ENCODE measurements at regions not wholly inside any gene's neighbourhood (a gene's known extent, or its start where the extent isn't known, plus 50 kb on each side); places are given as distances from the start of the nearest gene placed in this dataset.

DNA sequence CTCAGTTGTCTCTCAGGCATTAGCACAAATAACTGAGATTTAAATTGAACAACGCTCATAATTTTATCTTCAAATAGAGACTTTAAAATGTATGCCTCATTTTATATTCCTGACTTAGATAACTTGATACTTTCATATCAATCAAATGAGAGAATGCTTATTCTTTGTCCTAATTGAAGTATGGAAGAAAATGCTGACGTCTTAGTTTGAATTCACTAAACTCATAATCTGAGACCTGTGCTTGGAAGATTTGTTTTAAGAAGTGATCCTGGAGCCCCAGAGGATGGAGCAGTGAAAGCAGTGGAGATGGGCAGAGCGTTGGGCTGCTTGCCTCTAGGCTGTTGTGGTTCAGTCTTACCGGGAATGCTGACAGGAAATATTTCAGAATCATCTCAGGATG is 76.1 kb downstream of the ZNF518B start:
- no peak for DNase-seq (ENCODE audit: low spot score)
- no TSS peak for BruUV-seq (replicated peaks)

GRCh38 chr4:10380735-10381134 is 76.5 kb downstream of the ZNF518B start:
- POLR2A ChIA-PET = no interaction called here

More for the DNA sequence above, 76.1 kb downstream of the ZNF518B start:
- ATAC-seq (no peak), FAIRE-seq (no peak)
- Histone ChIP-seq H2AFZ (ENCODE audit: low read length) (no peak overlapping the region), H3K9ac (ENCODE audit: insufficient read depth, low read depth, low read length) (no peak overlapping the region), H3K36me3 (replicated peaks in 1 of 2; ENCODE audit: control insufficient read depth in 1 of 2, insufficient read depth in 2 of 2, low read length in 2 of 2) (no peaks in the 10 kb centered on the region), H3K27me3 (ENCODE audit: control insufficient read depth in 1 of 2, insufficient read depth in 2 of 2, low read length in 2 of 2) (no peaks in the 10 kb centered on the region), H3K9me3 (ENCODE audit: low read length) (no peaks in the 10 kb centered on the region), H3K4me3 (replicated peaks in 1 of 3; ENCODE audit: insufficient read depth in 1 of 3, low read depth in 2 of 3, low read length in 3 of 3) (no peak overlapping the region), H3K27ac (ENCODE audit: extremely low read length, insufficient read depth, low read length) (no peak overlapping the region), H3K79me2 (ENCODE audit: insufficient read depth, low read length) (no peaks in the 10 kb centered on the region), H4K20me1 (ENCODE audit: insufficient read depth, low read length) (no peaks in the 10 kb centered on the region), H3K4me2 (ENCODE audit: low read depth, low read length) (no peak overlapping the region), H3K4me1 (ENCODE audit: insufficient read depth, low read length) (no peaks in the 10 kb centered on the region)
- TF ChIP-seq PHF5A (CRISPR knock-in tag; IDR thresholded peaks at IDR 0.05; ENCODE audit: low read depth, unreplicated experiment) (no peak), TOPORS (CRISPR knock-in tag; IDR thresholded peaks at IDR 0.05) (no peak), MAFK (conservative IDR thresholded peaks at IDR 0.05 in 1 of 2, IDR thresholded peaks at IDR 0.05 in 1 of 2; ENCODE audit: low read length in 2 of 2) (peak; percentile 40 to 60), FOXO1 (CRISPR knock-in tag; IDR thresholded peaks at IDR 0.05) (no peak)
- POLR2A ChIA-PET = no interaction called here
- in situ Hi-C loops (cut with HindIII; ENCODE audit: extremely low pct_ligation_motif_present, low pct_unique_long_range_greater_than_20kb) (no loop called here), intact Hi-C loops (cut with micrococcal nuclease; ENCODE audit: unreplicated experiment) (no loop called here)
- WGBS (ENCODE audit: low lambda C conversion rate) = 0% methylated on average over 4 of the region's 4 CpGs
- CTCF ChIA-PET (ENCODE audit: low intra/inter-chr PET ratio, low total read pairs) = no interaction called here

More at GRCh38 chr4:10380735-10381134, 76.5 kb downstream of the ZNF518B start:
- H3K79me2 ChIP-seq (ENCODE audit: insufficient read depth, low read length) = no peaks in the 10 kb centered on the region
- CTCF ChIA-PET (ENCODE audit: low intra/inter-chr PET ratio, low total read pairs) = no interaction called here
- no peak for ATAC-seq
- in situ Hi-C loops (cut with HindIII; ENCODE audit: extremely low pct_ligation_motif_present, low pct_unique_long_range_greater_than_20kb) = no loop called here
- intact Hi-C loops (cut with micrococcal nuclease; ENCODE audit: unreplicated experiment) = no loop called here
- BruUV-seq (replicated peaks) = no TSS peak
- no peaks in the 10 kb centered on the region for H3K9me3 ChIP-seq (ENCODE audit: low read length)
- H3K9ac ChIP-seq (ENCODE audit: insufficient read depth, low read depth, low read length) = no peak overlapping the region
- H3K27ac ChIP-seq (ENCODE audit: extremely low read length, insufficient read depth, low read length) = no peak overlapping the region
- no peaks in the 10 kb centered on the region for H3K36me3 ChIP-seq (replicated peaks in 1 of 2; ENCODE audit: control insufficient read depth in 1 of 2, insufficient read depth in 2 of 2, low read length in 2 of 2)
- no peaks in the 10 kb centered on the region for H4K20me1 ChIP-seq (ENCODE audit: insufficient read depth, low read length)
- no peaks in the 10 kb centered on the region for H3K4me1 ChIP-seq (ENCODE audit: insufficient read depth, low read length)
- no peak overlapping the region for H3K4me2 ChIP-seq (ENCODE audit: low read depth, low read length)
- WGBS (ENCODE audit: low lambda C conversion rate) = 0% methylated on average over 1 of the region's 1 CpG
- FAIRE-seq = no peak
- H3K27me3 ChIP-seq (ENCODE audit: control insufficient read depth in 1 of 2, insufficient read depth in 2 of 2, low read length in 2 of 2) = no peaks in the 10 kb centered on the region
- DNase-seq (ENCODE audit: low spot score) = no peak
- no peak overlapping the region for H2AFZ ChIP-seq (ENCODE audit: low read length)
- TF ChIP-seq ZNF230 (CRISPR knock-in tag; IDR thresholded peaks at IDR 0.05) (no peak), SAFB2 (CRISPR knock-in tag; IDR thresholded peaks at IDR 0.05; ENCODE audit: borderline replicate concordance, low read depth) (no peak), NR3C1 (CRISPR knock-in tag; IDR thresholded peaks at IDR 0.05) (no peak), GMEB2 (CRISPR knock-in tag; IDR thresholded peaks at IDR 0.05; ENCODE audit: low read depth) (no peak)
- no peak overlapping the region for H3K4me3 ChIP-seq (replicated peaks in 1 of 3; ENCODE audit: insufficient read depth in 1 of 3, low read depth in 2 of 3, low read length in 3 of 3)
